ENCODE measurements at regions not wholly inside any gene's neighbourhood (a gene's known extent, or its start where the extent isn't known, plus 50 kb on each side); places are given as distances from the start of the nearest gene placed in this dataset.

DNA sequence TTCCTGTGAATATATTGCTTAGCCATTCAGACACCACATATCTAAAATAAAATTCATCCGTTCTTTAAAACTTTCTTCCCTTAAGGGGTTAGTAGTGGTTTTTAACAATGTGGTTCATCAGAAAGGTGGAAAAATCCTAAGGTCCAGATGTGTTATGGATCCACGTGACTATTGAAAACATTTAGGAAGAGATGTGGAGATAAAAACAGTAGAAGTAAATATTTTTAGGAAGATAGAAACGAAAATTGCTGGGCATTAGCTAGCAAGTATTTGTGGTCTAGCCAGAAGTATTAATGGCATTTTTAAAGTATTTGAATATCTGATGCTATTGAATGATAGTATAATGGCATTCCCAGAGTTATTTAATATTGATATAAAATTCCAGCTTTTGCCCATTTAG lies 180.8 kb downstream of the LTN1 start:
- CTCF ChIA-PET, result no interaction called here
- BruUV-seq (replicated peaks), result no TSS peak
- Mint-ChIP-seq H3K27ac (ENCODE audit: unreplicated experiment) (no peak overlapping the region), H3K4me1 (ENCODE audit: low read depth, unreplicated experiment) (no peaks in the 10 kb centered on the region), H3K36me3 (ENCODE audit: insufficient read depth, unreplicated experiment) (no peaks in the 10 kb centered on the region), H3K4me3 (ENCODE audit: low read depth, unreplicated experiment) (no peak overlapping the region), H3K9me3 (ENCODE audit: low read depth, unreplicated experiment) (peaks cover 6% of the 10 kb centered on the region), H3K27me3 (ENCODE audit: unreplicated experiment) (peaks cover 11% of the 10 kb centered on the region)
- no peak for DNase-seq
- intact Hi-C loops (cut with micrococcal nuclease; ENCODE audit: unreplicated experiment), result no loop called here
- TF ChIP-seq, protein P1, sequence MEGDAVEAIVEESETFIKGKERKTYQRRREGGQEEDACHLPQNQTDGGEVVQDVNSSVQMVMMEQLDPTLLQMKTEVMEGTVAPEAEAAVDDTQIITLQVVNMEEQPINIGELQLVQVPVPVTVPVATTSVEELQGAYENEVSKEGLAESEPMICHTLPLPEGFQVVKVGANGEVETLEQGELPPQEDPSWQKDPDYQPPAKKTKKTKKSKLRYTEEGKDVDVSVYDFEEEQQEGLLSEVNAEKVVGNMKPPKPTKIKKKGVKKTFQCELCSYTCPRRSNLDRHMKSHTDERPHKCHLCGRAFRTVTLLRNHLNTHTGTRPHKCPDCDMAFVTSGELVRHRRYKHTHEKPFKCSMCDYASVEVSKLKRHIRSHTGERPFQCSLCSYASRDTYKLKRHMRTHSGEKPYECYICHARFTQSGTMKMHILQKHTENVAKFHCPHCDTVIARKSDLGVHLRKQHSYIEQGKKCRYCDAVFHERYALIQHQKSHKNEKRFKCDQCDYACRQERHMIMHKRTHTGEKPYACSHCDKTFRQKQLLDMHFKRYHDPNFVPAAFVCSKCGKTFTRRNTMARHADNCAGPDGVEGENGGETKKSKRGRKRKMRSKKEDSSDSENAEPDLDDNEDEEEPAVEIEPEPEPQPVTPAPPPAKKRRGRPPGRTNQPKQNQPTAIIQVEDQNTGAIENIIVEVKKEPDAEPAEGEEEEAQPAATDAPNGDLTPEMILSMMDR (IDR thresholded peaks at IDR 0.05; ENCODE audit: unreplicated experiment), result no peak

DNA sequence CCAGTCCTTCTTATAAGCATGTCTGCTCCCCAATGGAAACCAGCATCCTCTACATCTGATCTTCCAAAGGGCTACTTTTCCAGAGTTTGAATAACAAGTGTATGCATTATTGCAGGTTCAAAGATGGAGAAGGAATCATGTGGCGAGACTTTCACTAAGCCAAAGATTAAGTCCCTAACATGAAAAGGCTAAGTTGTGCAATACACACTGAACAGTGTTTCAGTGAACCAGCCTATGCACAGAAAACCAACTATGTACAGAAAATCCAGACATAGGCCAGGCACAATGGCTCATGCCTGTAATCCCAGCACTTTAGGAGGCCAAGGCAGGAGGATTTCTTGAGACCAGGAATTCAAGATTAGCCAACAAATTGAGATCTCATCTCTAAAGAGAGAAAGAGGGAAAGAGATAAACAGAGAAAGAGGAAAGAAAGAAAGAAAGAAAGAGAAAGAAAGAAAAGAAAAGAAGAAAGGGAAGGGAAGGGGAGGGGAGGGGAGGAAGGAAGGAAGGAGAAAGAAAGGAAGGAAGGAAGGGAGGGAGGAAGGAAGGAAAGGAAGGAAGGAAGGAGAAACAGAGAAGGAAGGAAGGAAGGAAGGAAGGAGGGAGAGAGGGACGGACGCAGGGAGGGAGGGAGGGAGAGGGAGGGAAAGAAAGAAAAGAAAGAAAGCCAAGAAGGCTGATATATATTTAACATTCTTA lies 181.7 kb downstream of the LTN1 start:
- peaks cover 12% of the 10 kb centered on the region for H3K27me3 Mint-ChIP-seq (ENCODE audit: unreplicated experiment)
- CTCF ChIA-PET, result no interaction called here
- no peak overlapping the region for H3K4me3 Mint-ChIP-seq (ENCODE audit: low read depth, unreplicated experiment)
- TF ChIP-seq, protein P1 (IDR thresholded peaks at IDR 0.05; ENCODE audit: unreplicated experiment), result no peak
- no peak for DNase-seq
- intact Hi-C loops (cut with micrococcal nuclease; ENCODE audit: unreplicated experiment), result no loop called here
- H3K9me3 Mint-ChIP-seq (ENCODE audit: low read depth, unreplicated experiment), result peaks cover 6% of the 10 kb centered on the region
- H3K36me3 Mint-ChIP-seq (ENCODE audit: insufficient read depth, unreplicated experiment), result no peaks in the 10 kb centered on the region
- no TSS peak for BruUV-seq (replicated peaks)
- H3K27ac Mint-ChIP-seq (ENCODE audit: unreplicated experiment), result no peak overlapping the region
- no peaks in the 10 kb centered on the region for H3K4me1 Mint-ChIP-seq (ENCODE audit: low read depth, unreplicated experiment)

- Mint-ChIP-seq H3K27ac (ENCODE audit: unreplicated experiment) (no peak overlapping the region), H3K9me3 (ENCODE audit: low read depth, unreplicated experiment) (peaks cover 6% of the 10 kb centered on the region), H3K4me3 (ENCODE audit: low read depth, unreplicated experiment) (no peak overlapping the region), H3K27me3 (ENCODE audit: unreplicated experiment) (peaks cover 12% of the 10 kb centered on the region), H3K36me3 (ENCODE audit: insufficient read depth, unreplicated experiment) (no peaks in the 10 kb centered on the region), H3K4me1 (ENCODE audit: low read depth, unreplicated experiment) (no peaks in the 10 kb centered on the region)
- TF ChIP-seq, protein P1 (IDR thresholded peaks at IDR 0.05; ENCODE audit: unreplicated experiment), result no peak
- DNase-seq, result no peak
- CTCF ChIA-PET, result no interaction called here
- BruUV-seq (replicated peaks), result no TSS peak
- intact Hi-C loops (cut with micrococcal nuclease; ENCODE audit: unreplicated experiment), result no loop called here
These were observed 186.8 kb downstream of the LTN1 start for GRCh38 chr21:28805885-28806284.

- TF ChIP-seq, protein P1 (IDR thresholded peaks at IDR 0.05; ENCODE audit: unreplicated experiment), result no peak
- no peak overlapping the region for H3K4me3 Mint-ChIP-seq (ENCODE audit: low read depth, unreplicated experiment)
- no peaks in the 10 kb centered on the region for H3K4me1 Mint-ChIP-seq (ENCODE audit: low read depth, unreplicated experiment)
- no peak overlapping the region for H3K27ac Mint-ChIP-seq (ENCODE audit: unreplicated experiment)
- intact Hi-C loops (cut with micrococcal nuclease; ENCODE audit: unreplicated experiment), result no loop called here
- H3K9me3 Mint-ChIP-seq (ENCODE audit: low read depth, unreplicated experiment), result peaks cover 6% of the 10 kb centered on the region
- no peaks in the 10 kb centered on the region for H3K36me3 Mint-ChIP-seq (ENCODE audit: insufficient read depth, unreplicated experiment)
- H3K27me3 Mint-ChIP-seq (ENCODE audit: unreplicated experiment), result peaks cover 12% of the 10 kb centered on the region
- CTCF ChIA-PET, result no interaction called here
- no peak for DNase-seq
- no TSS peak for BruUV-seq (replicated peaks)
These were observed 188.5 kb downstream of the LTN1 start for GRCh38 chr21:28804089-28804670.
